Breast epithelium (tissue), 3 donors: ENCODE measurements at regions not wholly inside any gene's neighbourhood (a gene's known extent, or its start where the extent isn't known, plus 50 kb on each side); places are given as distances from the start of the nearest gene placed in this dataset.

Experiments used
- POLR2A ChIP-seq: fragments of 450-650 bp; IDR thresholded peaks from one replicate; pipeline ENCODE4 v1.6.1; 2016; ENCODE audit warnings: antibody characterized with exemption, mild to moderate bottlenecking, moderate library complexity
- POLR2AphosphoS5 ChIP-seq, 3 donors: sonication (generic); formaldehyde crosslinking; IDR thresholded peaks; one replicate each; pipeline ENCODE4 v1.6.1; 2017; ENCODE audit warnings: antibody characterized with exemption in 3 of 3
- TF ChIP-seq, protein P1 (sequence below), 3 donors: fragments of 450-650 bp; IDR thresholded peaks; one replicate each; pipeline ENCODE4 v1.5.1; 2016 to 2017; ENCODE audit warnings: antibody characterized with exemption in 3 of 3, mild to moderate bottlenecking in 3 of 3, moderate library complexity in 3 of 3

DNA sequence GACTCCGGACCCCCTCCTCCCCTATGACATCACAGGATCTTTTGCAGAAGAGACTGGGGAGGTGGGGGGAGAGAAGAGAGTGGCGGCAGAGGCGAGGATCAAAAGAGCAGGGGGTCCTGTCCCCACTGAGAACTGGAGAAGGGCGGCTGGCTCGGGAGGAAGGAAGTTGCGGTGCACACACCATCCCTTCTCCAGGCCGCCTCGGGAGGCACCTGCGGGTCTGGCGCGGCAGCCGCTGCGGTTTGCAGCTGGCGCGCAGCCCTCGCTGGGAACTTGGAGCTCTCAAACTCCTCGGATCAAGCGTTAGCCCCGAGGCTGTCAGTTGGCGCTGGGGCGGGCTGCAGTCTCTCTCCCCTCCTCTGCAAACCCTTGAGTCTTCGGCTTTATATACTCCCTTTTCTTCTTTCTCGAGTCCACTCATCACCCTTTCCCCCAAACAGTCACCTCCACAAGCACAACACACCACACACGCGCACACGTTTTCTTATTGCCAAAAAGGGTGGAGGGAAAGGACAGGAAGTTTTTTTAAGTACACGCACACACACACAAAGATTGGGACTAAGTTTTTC lies 180.7 kb downstream of the TBXT start:
- TF ChIP-seq, protein P1, sequence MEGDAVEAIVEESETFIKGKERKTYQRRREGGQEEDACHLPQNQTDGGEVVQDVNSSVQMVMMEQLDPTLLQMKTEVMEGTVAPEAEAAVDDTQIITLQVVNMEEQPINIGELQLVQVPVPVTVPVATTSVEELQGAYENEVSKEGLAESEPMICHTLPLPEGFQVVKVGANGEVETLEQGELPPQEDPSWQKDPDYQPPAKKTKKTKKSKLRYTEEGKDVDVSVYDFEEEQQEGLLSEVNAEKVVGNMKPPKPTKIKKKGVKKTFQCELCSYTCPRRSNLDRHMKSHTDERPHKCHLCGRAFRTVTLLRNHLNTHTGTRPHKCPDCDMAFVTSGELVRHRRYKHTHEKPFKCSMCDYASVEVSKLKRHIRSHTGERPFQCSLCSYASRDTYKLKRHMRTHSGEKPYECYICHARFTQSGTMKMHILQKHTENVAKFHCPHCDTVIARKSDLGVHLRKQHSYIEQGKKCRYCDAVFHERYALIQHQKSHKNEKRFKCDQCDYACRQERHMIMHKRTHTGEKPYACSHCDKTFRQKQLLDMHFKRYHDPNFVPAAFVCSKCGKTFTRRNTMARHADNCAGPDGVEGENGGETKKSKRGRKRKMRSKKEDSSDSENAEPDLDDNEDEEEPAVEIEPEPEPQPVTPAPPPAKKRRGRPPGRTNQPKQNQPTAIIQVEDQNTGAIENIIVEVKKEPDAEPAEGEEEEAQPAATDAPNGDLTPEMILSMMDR (IDR thresholded peaks at IDR 0.05), result no peak
- TF ChIP-seq POLR2A, result no peak
- TF ChIP-seq POLR2AphosphoS5 (IDR thresholded peaks at IDR 0.05), result no peak
